ENCODE measurements at regions not wholly inside any gene's neighbourhood (a gene's known extent, or its start where the extent isn't known, plus 50 kb on each side); places are given as distances from the start of the nearest gene placed in this dataset.
"Not testable (repeated sequence)": the region's sequence is repeated elsewhere in the genome, so short reads cannot be mapped to it uniquely, and the experiment has no call there.

DNA sequence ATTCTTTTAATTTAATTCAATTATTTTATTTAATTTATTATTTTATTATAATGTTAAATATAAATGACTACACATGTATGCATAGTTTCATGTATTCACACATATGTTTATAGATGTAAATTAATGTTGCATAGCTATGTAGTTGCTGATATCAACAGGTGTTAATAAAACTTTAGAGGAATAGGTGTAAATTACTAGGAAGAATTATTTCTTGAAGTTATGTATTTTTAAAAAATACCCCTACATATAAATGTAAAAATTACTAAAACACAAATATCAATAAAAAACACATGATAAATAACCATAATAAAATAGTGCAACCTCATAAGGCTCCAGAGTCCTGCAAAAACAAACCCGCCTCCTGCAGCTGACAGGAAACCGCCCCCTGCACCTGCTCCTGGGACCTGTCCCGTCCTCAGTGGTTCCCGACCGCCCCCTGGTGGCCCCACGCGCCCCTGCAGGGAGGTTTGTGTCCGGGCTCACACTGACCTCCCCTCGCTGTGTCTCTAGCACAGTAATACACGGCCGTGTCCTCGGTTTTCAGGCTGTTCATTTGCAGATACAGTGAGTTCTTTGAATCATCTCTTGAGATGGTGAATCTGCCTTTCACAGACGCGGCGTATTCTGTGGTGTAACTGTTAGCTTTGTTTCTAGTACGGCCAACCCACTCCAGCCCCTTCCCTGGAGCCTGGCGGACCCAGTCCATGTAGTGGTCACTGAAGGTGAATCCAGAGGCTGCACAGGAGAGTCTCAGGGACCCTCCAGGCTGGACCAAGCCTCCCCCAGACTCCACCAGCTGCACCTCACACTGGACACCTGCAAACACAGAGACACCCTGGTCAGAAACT, 1264.0 kb downstream of the TMEM121 start:
- no peaks in the 10 kb centered on the region for H3K36me3 ChIP-seq (replicated peaks)
- TF ChIP-seq, protein P1, sequence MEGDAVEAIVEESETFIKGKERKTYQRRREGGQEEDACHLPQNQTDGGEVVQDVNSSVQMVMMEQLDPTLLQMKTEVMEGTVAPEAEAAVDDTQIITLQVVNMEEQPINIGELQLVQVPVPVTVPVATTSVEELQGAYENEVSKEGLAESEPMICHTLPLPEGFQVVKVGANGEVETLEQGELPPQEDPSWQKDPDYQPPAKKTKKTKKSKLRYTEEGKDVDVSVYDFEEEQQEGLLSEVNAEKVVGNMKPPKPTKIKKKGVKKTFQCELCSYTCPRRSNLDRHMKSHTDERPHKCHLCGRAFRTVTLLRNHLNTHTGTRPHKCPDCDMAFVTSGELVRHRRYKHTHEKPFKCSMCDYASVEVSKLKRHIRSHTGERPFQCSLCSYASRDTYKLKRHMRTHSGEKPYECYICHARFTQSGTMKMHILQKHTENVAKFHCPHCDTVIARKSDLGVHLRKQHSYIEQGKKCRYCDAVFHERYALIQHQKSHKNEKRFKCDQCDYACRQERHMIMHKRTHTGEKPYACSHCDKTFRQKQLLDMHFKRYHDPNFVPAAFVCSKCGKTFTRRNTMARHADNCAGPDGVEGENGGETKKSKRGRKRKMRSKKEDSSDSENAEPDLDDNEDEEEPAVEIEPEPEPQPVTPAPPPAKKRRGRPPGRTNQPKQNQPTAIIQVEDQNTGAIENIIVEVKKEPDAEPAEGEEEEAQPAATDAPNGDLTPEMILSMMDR (IDR thresholded peaks at IDR 0.05; ENCODE audit: low read depth, low read length, missing control alignments), result peak; percentile 51
- no peak for DNase-seq
- H3K4me3 ChIP-seq (ENCODE audit: low read depth, low read length), result no peak overlapping the region
- in situ Hi-C loops (cut with HindIII; ENCODE audit: low pct_ligation_motif_present, low sequenced_read_pairs), result no loop called here
- no peak overlapping the region for H3K27ac ChIP-seq
- no peaks in the 10 kb centered on the region for H3K27me3 ChIP-seq (replicated peaks)

DNA sequence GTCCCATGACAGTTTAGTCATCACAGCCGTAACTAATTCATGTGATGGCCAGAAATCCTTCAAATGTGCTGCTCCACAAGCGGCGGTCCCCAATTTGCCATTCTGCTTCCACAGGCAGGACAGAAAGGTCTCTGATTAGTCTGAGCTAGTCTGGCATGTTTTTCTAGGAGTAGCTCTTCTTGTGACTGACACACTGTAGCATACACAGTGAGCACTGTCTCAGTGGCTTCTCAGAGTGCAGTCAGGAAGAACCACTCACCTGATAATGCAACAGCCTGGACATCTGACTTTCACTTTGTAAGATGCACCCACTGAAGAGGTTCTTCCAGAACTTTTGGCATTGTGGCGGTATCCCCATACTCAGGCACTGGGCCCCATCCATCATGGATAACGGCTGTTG, 1266.2 kb downstream of the TMEM121 start:
- in situ Hi-C loops (cut with HindIII; ENCODE audit: low pct_ligation_motif_present, low sequenced_read_pairs), result no loop called here
- DNase-seq, result no peak
- no peaks in the 10 kb centered on the region for H3K36me3 ChIP-seq (replicated peaks)
- no peak overlapping the region for H3K27ac ChIP-seq
- TF ChIP-seq, protein P1 (IDR thresholded peaks at IDR 0.05; ENCODE audit: low read depth, low read length, missing control alignments), result no peak
- no peak overlapping the region for H3K4me3 ChIP-seq (ENCODE audit: low read depth, low read length)
- H3K27me3 ChIP-seq (replicated peaks), result no peaks in the 10 kb centered on the region

DNA sequence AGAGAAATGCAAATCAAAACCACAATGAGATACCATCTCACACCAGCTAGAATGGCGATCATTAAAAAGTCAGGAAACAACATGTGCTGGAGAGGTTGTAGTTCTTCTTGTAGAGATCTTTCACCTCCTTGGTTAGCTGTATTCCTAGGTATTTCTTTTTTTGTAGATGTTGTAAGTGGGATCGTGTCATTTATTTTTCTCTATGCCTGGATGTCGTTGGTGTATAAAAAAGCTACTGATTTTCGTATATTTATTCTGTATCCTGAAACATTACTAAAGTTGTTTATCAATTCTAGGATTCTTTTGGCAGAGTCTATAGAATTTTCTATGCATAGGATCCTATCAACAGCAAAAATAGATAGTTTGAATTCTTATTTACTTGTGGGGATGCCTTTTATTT, 1271.8 kb downstream of the TMEM121 start:
- H3K27ac ChIP-seq; DNase-seq; in situ Hi-C loops (cut with HindIII; ENCODE audit: low pct_ligation_motif_present, low sequenced_read_pairs); H3K27me3 ChIP-seq (replicated peaks); H3K36me3 ChIP-seq (replicated peaks); H3K4me3 ChIP-seq (ENCODE audit: low read depth, low read length): not testable (repeated sequence)

DNA sequence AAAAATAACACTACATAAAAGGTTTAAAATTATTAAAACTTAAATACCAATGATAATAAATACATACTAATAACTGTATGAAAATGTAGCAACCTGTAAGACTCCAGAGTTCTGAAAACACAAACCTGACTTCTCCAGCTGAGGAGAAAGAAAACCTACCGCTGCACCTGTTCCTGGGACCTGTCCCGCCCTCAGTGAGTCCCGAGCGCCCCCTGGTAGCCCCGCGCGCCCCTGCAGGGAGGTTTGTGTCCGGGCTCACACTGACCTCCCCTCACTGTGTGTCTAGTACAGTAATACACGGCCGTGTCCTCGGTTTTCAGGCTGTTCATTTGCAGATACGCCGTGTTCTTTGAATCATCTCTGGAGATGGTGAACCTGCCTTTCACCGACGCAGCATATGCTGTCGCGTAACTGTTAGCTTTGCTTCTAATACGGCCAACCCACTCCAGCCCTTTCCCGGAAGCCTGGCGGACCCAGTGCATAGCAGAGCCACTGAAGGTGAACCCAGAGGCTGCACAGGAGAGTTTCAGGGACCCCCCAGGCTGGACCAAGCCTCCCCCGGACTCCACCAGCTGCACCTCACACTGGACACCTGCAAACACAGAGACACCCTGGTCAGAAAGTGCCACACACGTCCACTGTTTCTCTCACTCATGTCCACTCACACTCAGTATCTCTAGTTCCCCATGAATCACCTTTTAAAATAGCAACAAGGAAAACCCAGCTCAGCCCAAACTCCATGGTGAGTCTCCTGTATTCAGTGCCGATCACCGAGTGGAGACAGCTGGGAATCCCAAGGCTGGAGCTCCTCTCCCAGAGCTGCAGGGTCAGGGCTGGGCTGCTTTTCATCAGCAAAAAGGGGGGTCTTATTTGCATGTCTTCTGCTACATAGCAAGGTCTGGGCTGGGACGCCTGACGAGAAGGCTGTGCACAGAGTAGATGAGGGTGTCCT, 1276.3 kb downstream of the TMEM121 start:
- DNase-seq, result no peak
- Histone ChIP-seq H3K27me3 (replicated peaks) (no peaks in the 10 kb centered on the region), H3K36me3 (replicated peaks) (no peaks in the 10 kb centered on the region), H3K4me3 (ENCODE audit: low read depth, low read length) (no peak overlapping the region), H3K27ac (no peak overlapping the region)
- TF ChIP-seq, protein P1 (IDR thresholded peaks at IDR 0.05; ENCODE audit: low read depth, low read length, missing control alignments), result no peak
- in situ Hi-C loops (cut with HindIII; ENCODE audit: low pct_ligation_motif_present, low sequenced_read_pairs), result no loop called here

DNA sequence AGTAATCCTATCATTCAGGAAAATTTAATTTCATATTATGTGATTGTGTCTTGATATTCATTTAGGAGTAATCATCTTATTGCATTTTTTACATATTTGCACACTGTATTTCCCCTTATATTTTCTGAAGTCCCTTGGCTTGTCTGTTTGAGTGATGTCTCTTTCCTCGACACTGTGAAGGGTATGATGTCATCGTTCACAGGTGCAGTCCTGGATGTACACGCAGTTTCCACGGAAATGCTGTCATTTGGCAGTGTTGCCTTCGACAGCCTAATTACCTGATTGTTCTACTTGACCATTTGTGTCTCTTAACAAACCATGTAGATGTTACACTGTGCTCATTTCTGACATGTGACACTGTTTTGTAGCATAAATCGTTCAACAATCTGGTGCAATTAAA, 1277.0 kb downstream of the TMEM121 start:
- Histone ChIP-seq H3K4me3 (ENCODE audit: low read depth, low read length) (no peak overlapping the region), H3K27me3 (replicated peaks) (no peaks in the 10 kb centered on the region), H3K36me3 (replicated peaks) (no peaks in the 10 kb centered on the region), H3K27ac (no peak overlapping the region)
- no peak for DNase-seq
- in situ Hi-C loops (cut with HindIII; ENCODE audit: low pct_ligation_motif_present, low sequenced_read_pairs), result no loop called here
- TF ChIP-seq, protein P1 (IDR thresholded peaks at IDR 0.05; ENCODE audit: low read depth, low read length, missing control alignments), result no peak

DNA sequence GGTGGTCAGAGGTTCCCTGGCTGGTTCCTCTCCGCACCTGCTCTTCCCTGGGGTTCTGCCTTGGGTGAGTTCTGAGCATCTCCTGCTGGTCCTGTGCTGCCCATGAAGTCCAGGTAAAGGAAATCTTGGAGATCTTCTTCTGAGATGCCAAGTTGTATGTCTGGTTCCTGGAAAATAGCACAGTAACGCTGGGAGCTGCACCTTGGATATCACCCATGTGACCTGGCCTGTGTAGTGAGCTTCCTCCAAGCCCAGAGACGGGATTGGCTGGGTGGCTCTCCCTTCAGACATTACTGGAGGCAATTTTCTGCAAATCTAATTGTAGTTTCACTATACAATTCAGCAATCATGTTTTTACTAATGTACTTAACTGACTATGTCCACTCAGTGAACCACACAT, 1281.1 kb downstream of the TMEM121 start:
- no peak for DNase-seq
- H3K27me3 ChIP-seq (replicated peaks), result no peaks in the 10 kb centered on the region
- in situ Hi-C loops (cut with HindIII; ENCODE audit: low pct_ligation_motif_present, low sequenced_read_pairs), result no loop called here

More for the DNA sequence above, 1281.1 kb downstream of the TMEM121 start:
- TF ChIP-seq, protein P1 (IDR thresholded peaks at IDR 0.05; ENCODE audit: low read depth, low read length, missing control alignments), result no peak
- Histone ChIP-seq H3K36me3 (replicated peaks) (no peaks in the 10 kb centered on the region), H3K4me3 (ENCODE audit: low read depth, low read length) (no peak overlapping the region), H3K27ac (no peak overlapping the region)

Data from brain microvascular endothelial cell (primary cell).